ENCODE measurements at regions not wholly inside any gene's neighbourhood (a gene's known extent, or its start where the extent isn't known, plus 50 kb on each side); places are given as distances from the start of the nearest gene placed in this dataset.
"Not testable (repeated sequence)": the region's sequence is repeated elsewhere in the genome, so short reads cannot be mapped to it uniquely, and the experiment has no call there.

GRCh38 chr16:66206363-66206762 is 160.1 kb upstream of the CDH5 start:
- no peak for DNase-seq (ENCODE audit: low read depth)

GRCh38 chr16:66205287-66206231 is 160.9 kb upstream of the CDH5 start:
- DNase-seq (ENCODE audit: low read depth) = no peak

- DNase-seq (ENCODE audit: low read depth) = no peak
These were observed 161.7 kb upstream of the CDH5 start for GRCh38 chr16:66204756-66205155.

GRCh38 chr16:66203476-66203875 is 163.0 kb upstream of the CDH5 start:
- DNase-seq (ENCODE audit: low read depth) = no peak

- DNase-seq (ENCODE audit: low read depth) = no peak
These were observed 167.3 kb upstream of the CDH5 start for GRCh38 chr16:66199189-66199588.

- no peak for DNase-seq (ENCODE audit: low read depth)
These were observed 167.8 kb upstream of the CDH5 start for GRCh38 chr16:66198641-66199040.

GRCh38 chr16:66197668-66198278 is 168.7 kb upstream of the CDH5 start:
- no peak for DNase-seq (ENCODE audit: low read depth)

- DNase-seq (ENCODE audit: low read depth) = no peak
These were observed 169.7 kb upstream of the CDH5 start for GRCh38 chr16:66196770-66197169.

- DNase-seq (ENCODE audit: low read depth) = no peak
These were observed 171.6 kb upstream of the CDH5 start for GRCh38 chr16:66194866-66195265.

GRCh38 chr16:66193543-66194229 is 172.8 kb upstream of the CDH5 start:
- no peak for DNase-seq (ENCODE audit: low read depth)

GRCh38 chr16:66190411-66190810 is 176.1 kb upstream of the CDH5 start:
- no peak for DNase-seq (ENCODE audit: low read depth)

GRCh38 chr16:66189951-66190350 is 176.5 kb upstream of the CDH5 start:
- DNase-seq (ENCODE audit: low read depth) = no peak

- no peak for DNase-seq (ENCODE audit: low read depth)
These were observed 177.4 kb upstream of the CDH5 start for GRCh38 chr16:66188917-66189725.

- DNase-seq (ENCODE audit: low read depth) = no peak
These were observed 180.2 kb upstream of the CDH5 start for GRCh38 chr16:66186251-66186785.

GRCh38 chr16:66182592-66182991 is 183.9 kb upstream of the CDH5 start:
- DNase-seq (ENCODE audit: low read depth) = no peak

GRCh38 chr16:66176731-66177130 is 189.8 kb upstream of the CDH5 start:
- DNase-seq (ENCODE audit: low read depth) = no peak

GRCh38 chr16:66176111-66176510 is 190.4 kb upstream of the CDH5 start:
- no peak for DNase-seq (ENCODE audit: low read depth)

GRCh38 chr16:66175636-66176035 is 190.9 kb upstream of the CDH5 start:
- no peak for DNase-seq (ENCODE audit: low read depth)

- no peak for DNase-seq (ENCODE audit: low read depth)
These were observed 191.4 kb upstream of the CDH5 start for GRCh38 chr16:66175058-66175457.

GRCh38 chr16:66173796-66174195 is 192.7 kb upstream of the CDH5 start:
- not testable (repeated sequence) for DNase-seq (ENCODE audit: low read depth)

GRCh38 chr16:66173181-66173580 is 193.3 kb upstream of the CDH5 start:
- not testable (repeated sequence) for DNase-seq (ENCODE audit: low read depth)

GRCh38 chr16:66172463-66172862 is 194.0 kb upstream of the CDH5 start:
- no peak for DNase-seq (ENCODE audit: low read depth)
